GM21619 (cell line): ENCODE measurements at regions not wholly inside any gene's neighbourhood (a gene's known extent, or its start where the extent isn't known, plus 50 kb on each side); places are given as distances from the start of the nearest gene placed in this dataset.
A peak's percentile ranks its signal among the peaks of the same experiment; 100 is the strongest.

Source experiments
- ATAC-seq: cut with Tn5 transposase; IDR thresholded peaks from one replicate; pipeline ENCODE4 v1.9.1; 2021; ENCODE audit not compliant: unreplicated experiment

DNA sequence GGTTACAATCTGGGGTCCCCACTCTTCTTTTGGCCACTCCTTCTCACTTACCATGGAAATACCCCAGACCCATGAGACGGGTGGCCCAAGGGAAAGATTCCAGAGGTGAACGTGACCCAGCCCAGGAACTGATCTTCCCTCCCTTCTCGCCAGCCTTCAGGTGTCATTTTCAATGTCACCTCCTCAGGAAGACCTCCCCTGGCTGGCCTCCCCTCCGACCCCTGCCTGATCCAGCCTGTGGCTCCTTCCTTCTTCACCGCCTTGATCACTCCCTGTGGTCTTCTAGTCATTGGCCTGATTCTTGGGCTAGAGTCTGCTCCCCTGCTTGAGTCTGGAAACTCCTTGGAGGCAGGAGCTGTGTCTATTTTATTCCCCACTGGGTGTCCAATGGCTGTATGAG lies 146.1 kb downstream of the SMAD6 start:
- no peak for ATAC-seq

DNA sequence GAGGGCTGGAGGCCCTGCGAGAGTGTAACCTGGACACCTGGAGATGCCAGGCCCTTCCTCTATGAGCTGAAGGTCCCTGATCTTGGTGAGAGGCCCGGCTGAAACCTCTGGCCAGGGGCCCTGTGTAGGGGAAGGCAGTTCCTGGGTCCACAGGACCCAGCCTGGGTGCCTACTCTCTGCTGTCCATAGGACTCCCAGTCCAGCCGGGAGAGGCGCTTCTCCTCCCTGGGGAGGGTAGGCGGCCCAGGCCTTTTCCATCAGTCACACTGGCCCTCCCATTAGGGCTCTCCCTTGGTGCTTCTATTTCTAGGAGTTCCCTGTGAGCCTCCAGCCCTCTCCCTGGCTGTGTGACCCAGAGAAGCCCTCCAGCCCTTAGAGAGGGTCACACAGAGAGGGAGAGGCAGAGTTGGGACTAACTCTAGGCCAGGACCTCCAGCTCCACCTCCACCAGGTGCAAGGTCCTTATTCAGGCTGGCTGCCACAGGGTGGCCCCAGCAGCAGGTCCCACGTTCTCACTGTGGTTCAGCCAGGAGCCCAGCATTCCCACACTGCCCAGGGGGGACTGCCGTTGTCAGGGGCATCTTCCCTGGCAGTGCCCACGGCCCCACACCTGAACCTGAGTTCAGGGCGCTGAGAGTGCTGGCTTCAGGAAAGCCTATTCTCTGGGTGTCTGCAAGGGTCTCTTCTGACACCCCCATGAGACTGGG lies 146.8 kb downstream of the SMAD6 start:
- no peak for ATAC-seq

DNA sequence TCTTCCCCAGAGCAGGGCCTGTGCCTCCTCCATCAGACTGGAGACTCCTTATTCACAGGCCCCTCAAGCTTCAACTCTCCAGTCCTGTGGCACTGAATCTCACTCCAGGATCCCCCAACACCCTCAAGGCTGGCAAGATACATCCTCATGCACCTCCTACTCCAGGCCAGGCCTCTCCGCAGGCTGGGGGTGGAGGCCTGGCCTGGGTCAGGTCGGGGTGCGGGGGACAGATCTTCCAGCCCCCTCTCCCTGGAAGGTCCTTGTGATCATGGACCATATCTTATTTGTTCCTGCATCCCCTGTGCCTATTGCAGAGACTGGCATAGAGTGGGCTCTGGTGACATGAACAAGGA lies 147.3 kb downstream of the SMAD6 start:
- ATAC-seq = no peak

DNA sequence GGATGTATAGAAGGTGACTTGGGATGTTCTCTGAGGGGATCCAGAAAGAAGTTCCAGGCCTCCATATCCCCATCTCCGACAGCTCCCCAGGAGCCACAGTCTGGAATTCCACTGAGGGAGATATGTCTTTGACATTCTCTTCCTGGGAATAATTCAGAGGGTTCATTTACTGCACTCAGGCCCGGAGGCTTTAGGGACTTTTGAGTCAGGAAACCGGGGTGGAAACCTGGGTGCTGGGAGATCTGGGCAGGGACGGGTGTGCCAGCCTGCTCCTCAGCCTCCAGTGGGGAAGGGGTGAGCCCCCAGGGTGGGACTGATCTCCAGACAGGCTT lies 147.7 kb downstream of the SMAD6 start:
- ATAC-seq = no peak

DNA sequence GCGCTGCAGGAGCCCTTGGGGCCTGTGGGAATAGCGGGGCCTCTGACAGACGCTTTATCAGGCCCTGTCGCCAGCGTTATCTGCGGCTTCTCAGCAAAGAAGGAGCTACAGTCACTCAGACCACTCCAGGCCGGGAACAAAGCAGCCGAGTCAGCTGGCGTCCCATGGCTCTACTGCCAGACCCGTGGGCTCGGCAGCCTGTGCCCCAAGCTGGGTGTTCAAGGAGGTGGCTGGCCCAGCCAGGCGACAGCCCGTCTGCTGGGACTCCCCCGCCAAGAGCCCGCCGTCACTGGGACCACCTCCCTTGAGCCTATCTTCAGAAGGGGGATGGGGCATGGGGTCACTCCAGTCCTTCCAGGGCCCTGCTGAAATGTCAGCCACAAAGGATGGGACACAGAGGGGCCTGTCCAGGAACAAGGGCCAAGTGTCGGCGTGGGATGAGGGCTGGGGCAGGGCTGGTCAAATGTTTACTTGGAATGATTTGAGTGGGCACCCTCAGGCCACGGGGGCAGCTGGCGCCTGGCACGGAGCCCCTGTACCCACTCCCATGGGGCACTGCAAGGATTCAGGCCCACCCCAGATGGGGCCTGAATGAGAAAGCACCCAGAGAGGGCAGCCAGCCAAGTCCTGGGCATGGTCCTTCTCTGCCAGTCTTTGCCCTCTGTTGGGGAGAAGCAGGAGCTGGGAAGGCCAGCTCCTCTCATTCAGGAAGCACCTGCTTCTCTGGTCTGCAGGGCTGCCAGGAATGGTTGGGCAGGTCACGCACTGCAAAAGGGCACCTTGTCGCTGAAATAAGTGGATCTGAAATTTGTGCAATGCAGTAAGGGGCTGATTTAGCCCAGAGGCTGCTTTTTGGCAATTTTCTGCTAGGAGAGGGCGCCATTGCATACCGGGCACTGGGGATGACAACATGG lies 148.3 kb downstream of the SMAD6 start:
- no peak for ATAC-seq

DNA sequence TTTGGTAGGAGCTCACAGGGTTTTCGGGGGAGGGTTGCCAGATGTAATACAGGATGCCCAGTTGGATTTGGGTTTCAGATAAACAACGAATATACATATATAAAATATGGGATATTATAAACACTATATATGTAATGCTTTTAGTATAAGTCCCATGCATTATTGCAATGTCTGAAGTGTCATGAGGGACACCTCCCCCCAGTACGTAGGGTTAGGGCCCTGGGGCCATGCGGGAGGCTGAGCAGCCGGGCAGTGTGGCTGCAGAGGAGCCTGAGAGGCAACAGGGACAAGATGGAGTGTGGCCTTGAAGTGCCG lies 148.9 kb downstream of the SMAD6 start:
- no peak for ATAC-seq

DNA sequence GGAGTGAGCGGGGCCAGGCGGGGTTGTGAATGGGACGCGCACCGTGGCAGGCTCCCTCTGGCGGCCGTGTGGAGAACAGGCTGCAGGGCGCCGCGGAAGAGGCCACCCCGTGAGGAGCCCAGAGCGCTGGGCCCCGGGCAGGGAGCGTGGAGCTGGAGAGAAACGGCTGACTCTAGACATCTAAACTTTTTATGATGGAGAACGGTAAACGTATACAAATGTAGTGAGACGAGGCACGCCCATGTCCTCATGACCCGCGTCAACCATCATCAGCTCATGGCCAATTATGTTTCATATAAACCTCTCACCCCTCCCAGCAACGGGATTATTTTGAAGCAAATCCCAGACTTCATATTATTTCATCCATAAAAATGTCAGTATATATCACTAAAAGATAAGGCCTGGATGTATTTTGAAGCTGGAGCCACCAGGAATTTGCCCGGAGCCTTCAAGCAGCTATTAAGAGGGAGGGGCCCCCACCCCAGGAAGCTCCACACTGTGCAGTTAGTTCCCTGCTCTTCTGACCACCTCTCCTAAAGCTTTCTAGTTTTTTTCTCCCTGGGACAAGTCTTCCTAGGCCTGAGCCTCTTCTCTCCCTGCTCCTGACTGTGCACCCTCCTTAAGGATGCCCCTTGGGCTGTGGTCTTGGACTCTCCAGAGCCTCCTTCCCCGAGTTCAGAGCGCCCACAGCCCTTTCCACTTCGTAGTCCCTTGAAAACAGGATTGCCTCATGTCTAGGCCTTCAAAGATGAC lies 149.5 kb downstream of the SMAD6 start:
- peak; percentile 62 for ATAC-seq

DNA sequence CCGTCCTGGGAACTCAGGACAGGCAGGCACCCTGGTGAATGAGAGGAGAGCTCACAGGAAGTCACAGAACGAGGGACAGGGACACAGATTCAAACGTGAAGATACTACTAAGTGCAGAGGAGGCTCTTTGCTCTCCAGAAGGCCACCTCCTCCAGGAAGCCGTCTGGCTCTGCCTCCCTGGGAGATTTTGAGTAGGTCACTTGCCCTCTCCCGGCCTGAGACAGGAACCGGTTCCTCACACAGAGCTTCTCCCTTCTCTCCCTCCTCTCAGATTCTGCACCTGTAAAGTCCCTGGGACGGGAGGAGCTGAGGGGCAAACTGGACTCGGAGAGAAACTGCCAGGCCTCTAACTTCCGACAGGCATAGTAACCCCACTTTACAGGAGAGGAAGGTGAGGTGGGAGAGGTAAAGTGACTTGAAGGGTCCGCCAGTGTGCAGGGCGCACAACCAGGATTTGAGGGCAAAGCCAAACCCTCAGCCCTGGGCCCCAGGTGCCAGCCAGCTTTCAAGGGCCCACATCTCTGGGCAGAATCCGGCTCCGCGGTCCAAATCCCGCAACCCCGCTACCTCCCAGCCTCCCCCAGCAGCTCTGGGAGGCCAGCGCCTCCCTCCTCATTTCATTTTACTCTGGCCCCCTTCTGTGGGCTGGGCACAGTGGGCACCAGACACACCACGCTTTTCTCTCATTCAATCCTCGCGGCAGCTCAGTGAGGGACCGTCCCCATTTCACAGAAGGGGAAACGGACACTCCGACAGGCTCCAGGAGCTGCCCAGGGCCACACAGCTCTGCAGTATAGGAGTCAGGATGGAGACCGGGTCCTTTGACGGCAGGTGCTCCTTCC lies 150.2 kb downstream of the SMAD6 start:
- ATAC-seq = no peak

DNA sequence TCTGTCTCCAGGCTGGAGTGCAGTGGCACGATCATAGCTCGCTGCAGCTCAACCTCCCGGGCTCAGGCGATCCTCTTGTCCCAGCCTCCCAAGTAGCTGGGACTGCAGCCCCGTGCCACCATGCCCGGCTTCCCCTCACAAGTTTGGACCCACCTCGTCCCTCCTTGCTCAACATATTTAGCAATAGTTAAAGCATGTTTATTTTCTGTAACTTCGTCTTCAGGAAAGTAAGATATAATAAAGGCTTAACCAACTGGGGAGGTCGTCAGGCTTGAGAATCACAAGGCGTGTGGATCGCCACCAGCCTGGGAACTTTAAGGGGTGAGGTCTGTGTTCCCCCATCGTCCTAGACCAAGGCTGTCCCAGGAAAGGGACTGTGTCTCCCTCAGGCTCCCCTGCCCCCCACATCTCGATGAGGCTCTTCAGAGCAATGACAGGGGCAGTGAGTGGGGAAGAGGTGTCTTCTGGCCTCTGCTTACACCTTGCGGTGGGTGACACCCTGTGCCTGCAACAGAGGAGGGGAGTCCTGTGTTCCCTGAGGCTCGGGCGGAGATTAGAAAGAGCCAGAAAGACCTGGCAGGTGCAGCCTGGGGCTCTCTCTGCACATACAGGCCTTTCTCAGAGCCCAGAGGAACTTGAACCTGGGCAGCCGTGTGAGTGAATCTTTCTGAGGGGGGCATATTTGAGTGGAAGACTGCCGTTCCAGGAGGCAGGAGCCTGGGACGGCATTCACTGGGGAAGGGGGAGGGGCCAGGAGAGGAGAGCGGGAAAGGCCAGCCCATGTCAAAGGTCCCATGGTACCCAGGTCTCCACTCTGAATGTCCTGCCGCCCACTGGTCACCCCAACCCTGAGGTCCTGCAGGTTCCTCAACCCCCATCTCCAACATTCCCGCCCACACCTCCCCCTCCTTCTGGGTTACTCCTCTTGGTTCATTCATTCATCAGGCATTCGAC lies 152.3 kb downstream of the SMAD6 start:
- no peak for ATAC-seq

DNA sequence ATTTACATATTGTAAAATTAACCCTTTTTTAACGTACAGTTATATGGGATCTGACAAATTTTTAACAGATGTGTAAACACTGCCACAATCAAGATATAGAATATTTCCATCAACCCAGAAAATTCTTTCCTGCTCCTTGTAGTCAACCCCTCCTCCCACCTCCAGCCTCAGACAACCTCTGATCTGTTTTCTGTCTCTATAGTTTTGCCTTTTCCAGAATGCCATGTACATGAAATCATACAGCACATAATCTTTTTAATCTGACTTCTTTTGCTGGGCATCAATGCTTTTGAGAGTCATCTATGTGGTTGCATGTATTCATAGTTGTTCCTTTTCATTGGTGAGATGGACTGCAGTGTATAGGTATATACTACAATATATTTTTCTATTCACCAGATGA lies 153.0 kb downstream of the SMAD6 start:
- no peak for ATAC-seq

DNA sequence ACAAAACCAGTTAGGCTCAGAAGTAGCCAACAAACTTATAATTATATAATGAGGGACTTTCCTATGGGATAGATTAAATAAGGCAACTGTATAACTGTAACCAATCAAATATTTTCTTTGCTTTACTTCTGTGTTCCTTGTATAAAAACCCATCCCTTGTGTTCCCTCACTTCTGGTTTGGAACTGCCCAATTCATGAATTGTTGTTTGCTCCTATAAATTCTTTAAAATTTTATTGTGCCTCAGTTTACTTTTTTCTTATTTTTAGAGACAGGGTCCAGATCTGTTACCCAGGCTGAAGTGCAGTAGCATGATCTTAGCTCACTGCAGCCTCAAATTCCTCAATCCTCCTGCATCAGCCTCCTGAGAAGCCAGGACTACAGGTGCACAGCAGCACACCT lies 155.7 kb downstream of the SMAD6 start:
- no peak for ATAC-seq

DNA sequence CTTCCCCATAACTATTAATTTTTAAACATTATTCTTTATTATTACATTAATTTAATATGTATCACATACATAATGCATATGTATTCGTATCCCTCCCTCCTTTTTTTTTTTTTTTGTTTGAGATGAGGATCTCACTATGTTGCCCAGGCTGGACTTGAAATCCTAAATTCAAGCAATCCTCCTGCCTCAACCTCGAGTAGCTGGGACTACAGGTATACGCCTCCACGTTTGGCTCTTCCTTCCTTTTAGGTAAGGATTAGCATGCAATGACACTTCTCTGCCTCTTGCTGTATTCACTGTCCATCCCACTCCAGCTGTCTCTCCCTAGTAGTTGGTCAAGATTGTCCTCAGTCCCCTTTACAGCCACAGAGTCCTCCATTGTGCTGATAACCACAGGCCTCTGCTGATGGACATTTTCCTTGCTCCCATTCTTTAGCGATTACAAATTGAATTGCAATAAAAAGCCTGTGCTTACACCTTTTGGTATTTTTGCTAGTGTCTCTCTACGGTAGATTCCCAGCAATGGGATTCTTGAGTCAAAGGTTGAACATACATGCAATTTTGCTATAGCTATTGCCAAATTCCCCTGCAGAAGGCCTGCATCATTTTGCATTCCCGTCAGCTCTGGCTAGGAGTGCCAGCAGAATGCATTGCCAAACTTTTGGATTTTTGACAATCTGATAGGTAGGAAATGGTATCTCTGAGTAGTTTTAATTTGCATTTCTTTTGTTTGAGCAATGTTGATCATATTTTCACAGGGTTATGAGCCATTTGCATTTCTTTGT lies 156.6 kb downstream of the SMAD6 start:
- no peak for ATAC-seq

DNA sequence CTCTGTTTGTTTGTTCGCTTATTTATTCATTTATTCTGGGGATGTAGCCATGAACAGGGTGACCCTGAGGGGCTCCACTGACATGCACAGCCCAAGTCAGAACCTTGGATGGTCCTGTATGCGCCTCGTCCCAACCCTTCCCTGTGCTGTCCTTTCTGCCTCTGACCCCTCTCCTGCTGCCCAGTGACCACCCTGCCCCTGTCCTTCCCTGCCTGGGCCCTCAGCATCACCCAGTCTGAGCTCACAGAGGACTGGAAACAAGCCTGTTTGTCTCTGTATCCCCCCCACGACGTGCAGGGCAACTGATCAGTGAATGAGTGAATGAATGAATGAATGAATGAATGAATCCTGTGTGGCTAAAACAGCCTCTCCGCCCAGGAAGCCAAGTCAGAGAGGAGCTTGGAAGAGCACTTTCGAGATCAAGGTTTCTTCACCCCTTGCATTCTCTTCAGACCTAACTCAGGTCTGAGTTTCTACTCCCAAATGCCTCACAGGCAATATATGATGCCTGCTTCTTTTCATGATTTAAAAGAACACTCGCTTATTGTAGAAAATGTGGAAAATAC lies 157.7 kb downstream of the SMAD6 start:
- no peak for ATAC-seq

DNA sequence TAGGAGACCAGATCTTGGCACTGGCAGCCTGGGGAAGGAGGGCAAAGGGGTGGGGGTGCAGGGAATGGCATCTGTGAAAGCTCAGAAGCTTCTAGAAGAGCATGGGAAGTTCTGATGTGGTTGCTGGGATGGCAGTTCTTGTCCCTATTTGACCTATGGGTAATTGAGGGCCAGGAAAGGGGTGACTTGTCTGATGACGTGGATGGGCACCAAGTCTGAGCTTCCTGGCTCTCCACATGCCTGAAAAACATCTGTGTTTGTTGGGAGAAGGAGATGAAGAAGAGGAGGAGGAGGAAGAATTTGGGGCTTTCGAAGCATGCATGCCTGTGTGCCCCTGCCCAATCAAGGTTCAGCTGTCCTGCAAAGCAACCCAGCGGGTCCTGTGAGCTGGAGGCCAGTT lies 158.8 kb downstream of the SMAD6 start:
- no peak for ATAC-seq

DNA sequence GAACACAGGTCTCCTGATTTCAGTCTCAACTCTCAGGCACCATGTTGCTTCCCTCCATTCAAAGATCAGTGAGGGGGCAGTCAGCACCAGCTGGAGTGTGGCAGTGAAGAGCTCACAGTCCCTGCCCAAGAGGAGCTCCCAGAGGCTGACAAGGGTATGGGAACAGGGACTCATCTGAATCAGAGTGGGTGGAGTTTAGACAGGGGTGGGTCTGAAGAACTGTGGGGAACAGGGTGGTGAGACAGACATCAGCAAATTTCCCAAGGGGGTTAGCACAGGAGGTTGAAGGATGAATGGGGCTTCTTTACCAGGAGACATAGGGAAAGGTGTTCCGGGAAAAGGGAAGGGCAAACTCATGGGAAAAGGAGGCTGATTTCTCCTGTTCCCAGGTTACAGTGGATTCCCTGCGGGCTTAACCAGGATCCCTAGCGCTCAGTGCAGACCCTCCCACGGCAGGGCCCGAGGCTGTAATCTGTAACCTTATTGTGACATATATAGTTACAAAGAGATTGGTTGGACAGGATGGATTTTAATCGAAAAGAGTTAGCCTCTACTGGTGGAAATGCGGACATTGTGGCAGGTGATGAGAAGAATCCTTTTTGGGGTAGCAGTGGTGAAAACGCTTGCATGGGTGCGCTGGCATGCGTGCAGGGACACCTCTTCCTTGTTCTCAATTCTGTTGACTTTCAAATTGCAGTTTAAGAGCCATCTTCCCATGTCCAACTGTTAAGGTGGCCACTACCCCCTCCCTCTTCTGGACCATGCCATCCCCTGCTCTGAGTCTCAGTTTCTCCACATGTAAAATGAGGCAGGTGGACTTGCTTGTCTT lies 160.3 kb downstream of the SMAD6 start:
- ATAC-seq = no peak

DNA sequence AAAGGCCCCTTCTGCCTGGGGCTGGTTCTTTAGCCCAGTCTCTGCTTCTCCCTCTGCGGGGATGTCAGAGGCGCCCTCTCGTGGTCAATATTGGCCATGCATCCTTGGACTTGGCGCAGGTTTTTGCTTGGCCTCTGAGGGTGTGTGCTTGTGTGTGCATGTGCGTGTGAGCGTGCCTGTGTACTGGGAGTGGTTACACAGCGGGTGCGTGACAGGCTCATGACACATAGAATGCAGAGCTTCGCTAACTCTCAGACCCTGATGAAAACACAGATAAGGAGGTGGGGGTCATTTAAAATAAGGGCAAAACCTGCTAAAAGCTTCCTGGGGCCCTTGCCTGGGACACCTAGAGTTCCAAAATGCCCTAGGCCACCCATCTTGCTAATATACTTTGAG lies 160.9 kb downstream of the SMAD6 start:
- no peak for ATAC-seq

DNA sequence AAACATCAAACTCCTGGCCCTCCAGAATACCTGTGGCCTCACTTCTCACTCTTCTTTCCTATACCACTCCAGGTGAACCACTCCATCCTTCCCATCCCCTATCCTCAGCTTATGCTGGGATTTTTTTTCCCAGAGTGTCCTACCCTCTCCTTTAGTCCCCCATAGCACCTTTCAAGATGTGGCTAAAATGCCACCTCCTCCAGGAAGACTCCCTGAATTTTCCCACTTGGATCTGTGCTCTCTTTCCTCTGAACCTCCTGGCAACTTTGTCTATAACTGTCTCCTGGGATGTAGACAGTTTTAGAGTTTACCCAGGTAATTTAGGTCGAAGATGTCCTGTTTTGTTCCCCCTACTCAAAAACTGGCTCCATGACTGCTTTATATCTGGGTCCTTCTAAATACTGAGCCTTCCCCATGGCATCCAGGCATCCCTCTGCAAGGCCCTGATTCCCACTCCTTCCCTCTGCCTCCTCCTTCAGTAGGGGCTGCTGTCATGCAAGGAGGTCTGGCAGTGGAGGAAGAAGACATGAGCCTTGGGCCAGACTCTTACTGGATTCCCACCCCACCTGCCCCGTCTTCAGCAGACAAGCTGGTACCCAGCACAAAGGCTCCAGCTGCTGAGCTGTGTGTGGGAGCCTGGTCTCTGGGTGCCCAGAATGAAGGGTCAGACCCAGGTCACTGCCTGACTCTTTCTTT lies 161.5 kb downstream of the SMAD6 start:
- no peak for ATAC-seq
